HCT116 (cell line): ENCODE measurements at regions not wholly inside any gene's neighbourhood (a gene's known extent, or its start where the extent isn't known, plus 50 kb on each side); places are given as distances from the start of the nearest gene placed in this dataset.

Experiments used
- CTCF ChIP-seq, 3 experiments: fragments of 200-600 bp in 1 of 3; sonication (generic) in 1 of 3; IDR thresholded peaks in 2 of 3; conservative IDR thresholded peaks in 1 of 3; 2 replicates each; pipeline ENCODE4 v1.5.1; 2012 to 2017; ENCODE audit warnings: low read depth in 2 of 3, low read length in 2 of 3, antibody characterized with exemption in 1 of 3, borderline replicate concordance in 1 of 3, control low read depth in 1 of 3, mild to moderate bottlenecking in 1 of 3, mixed read lengths in 1 of 3, mixed run types in 1 of 3, moderate library complexity in 1 of 3; ENCODE audit not compliant: insufficient read depth in 1 of 3
- EZH2 ChIP-seq: fragments of 200-600 bp; sonication (generic); IDR thresholded peaks from 2 replicates; pipeline ENCODE4 v1.6.1; 2017; ENCODE audit warnings: antibody characterized with exemption, mixed run types
- POLR2A ChIP-seq: IDR thresholded peaks from 2 replicates; pipeline ENCODE4 v1.7.0; 2011; ENCODE audit warnings: borderline replicate concordance; ENCODE audit not compliant: insufficient read depth, insufficient read length; ENCODE audit errors: extremely low read depth
- REST ChIP-seq: IDR thresholded peaks from 2 replicates; pipeline ENCODE4 v1.6.1; 2012; ENCODE audit warnings: low read depth
- SP1 ChIP-seq: IDR thresholded peaks from 2 replicates; pipeline ENCODE4 v1.6.1; 2012; ENCODE audit warnings: low read depth

GRCh38 chr1:177632923-177633615, 336.8 kb downstream of the SEC16B start:
- TF ChIP-seq SP1 (no peak), CTCF (IDR thresholded peaks at IDR 0.05 in 2 of 3, conservative IDR thresholded peaks at IDR 0.05 in 1 of 3; ENCODE audit: borderline replicate concordance in 1 of 3, insufficient read depth in 1 of 3, low read depth in 2 of 3, low read length in 2 of 3) (no peak), EZH2 (no peak), POLR2A (no peak), REST (no peak)
